ENCODE measurements at regions not wholly inside any gene's neighbourhood (a gene's known extent, or its start where the extent isn't known, plus 50 kb on each side); places are given as distances from the start of the nearest gene placed in this dataset.

DNA sequence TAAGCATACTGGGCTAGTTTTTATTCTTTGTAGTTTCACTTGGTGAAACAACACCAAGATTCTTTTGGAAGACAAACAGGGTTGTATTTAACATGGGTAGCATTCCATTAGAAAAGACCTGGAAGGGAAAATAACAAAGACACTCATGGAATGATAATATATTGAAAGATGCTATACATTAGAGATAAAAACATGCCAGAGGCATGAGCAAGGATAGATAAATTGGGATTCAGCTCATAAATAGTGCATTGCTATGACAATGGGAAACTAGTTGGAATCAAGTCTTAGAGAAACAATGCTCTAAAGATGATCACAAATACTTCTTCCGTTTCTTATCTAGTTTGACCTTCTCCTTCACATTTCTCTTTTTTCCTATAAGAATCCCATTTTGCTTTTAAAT, 677.4 kb downstream of the ZNF385D start:
- Histone ChIP-seq H3K9ac (ENCODE audit: insufficient read depth, low read length, poor library complexity, severe bottlenecking) (no peak overlapping the region), H3K9me3 (replicated peaks in 1 of 2; ENCODE audit: control insufficient read depth in 1 of 2, insufficient read depth in 1 of 2, low read length in 2 of 2) (peaks cover 4 to 6% of the 10 kb centered on the region in 2 donors), H2AFZ (ENCODE audit: insufficient read depth, low read depth, low read length, poor library complexity, severe bottlenecking) (no peak overlapping the region), H4K20me1 (ENCODE audit: insufficient read depth, low read length) (no peaks in the 10 kb centered on the region), H3K4me2 (replicated peaks; ENCODE audit: extremely low read depth, low read length, poor library complexity, severe bottlenecking) (no peak overlapping the region), H3K4me3 (replicated peaks in 1 of 3; ENCODE audit: low read depth in 2 of 3, low read length in 3 of 3) (no peak overlapping the region), H3K79me2 (ENCODE audit: insufficient read depth, low read length) (no peaks in the 10 kb centered on the region), H3K27ac (ENCODE audit: low read depth in 1 of 2, low read length in 2 of 2) (no peak overlapping the region), H3K27me3 (ENCODE audit: control insufficient read depth in 2 of 2, insufficient read depth in 2 of 2, low read length in 2 of 2) (no peaks in the 10 kb centered on the region), H3K4me1 (ENCODE audit: control insufficient read depth in 1 of 2, insufficient read depth in 2 of 2, low read length in 2 of 2) (no peaks in the 10 kb centered on the region), H3K36me3 (replicated peaks in 1 of 2; ENCODE audit: control insufficient read depth in 1 of 2, insufficient read depth in 2 of 2, low read length in 2 of 2) (no peaks in the 10 kb centered on the region)
- no peak for DNase-seq
- intact Hi-C loops (cut with micrococcal nuclease): no loop called here
- Mint-ChIP-seq H3K4me1 (no peaks in the 10 kb centered on the region), H3K9me3 (peaks cover under 1 to 6% (median 2%) of the 10 kb centered on the region in 7 donors), H3K36me3 (no peaks in the 10 kb centered on the region), H3K27me3 (ENCODE audit: low read depth in 3 of 3) (no peaks in the 10 kb centered on the region), H3K27ac (no peak overlapping the region), H3K4me3 (no peak overlapping the region)
- TF ChIP-seq, protein P1, sequence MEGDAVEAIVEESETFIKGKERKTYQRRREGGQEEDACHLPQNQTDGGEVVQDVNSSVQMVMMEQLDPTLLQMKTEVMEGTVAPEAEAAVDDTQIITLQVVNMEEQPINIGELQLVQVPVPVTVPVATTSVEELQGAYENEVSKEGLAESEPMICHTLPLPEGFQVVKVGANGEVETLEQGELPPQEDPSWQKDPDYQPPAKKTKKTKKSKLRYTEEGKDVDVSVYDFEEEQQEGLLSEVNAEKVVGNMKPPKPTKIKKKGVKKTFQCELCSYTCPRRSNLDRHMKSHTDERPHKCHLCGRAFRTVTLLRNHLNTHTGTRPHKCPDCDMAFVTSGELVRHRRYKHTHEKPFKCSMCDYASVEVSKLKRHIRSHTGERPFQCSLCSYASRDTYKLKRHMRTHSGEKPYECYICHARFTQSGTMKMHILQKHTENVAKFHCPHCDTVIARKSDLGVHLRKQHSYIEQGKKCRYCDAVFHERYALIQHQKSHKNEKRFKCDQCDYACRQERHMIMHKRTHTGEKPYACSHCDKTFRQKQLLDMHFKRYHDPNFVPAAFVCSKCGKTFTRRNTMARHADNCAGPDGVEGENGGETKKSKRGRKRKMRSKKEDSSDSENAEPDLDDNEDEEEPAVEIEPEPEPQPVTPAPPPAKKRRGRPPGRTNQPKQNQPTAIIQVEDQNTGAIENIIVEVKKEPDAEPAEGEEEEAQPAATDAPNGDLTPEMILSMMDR (IDR thresholded peaks at IDR 0.05): no peak
- WGBS (ENCODE audit: insufficient coverage): no CpG with 5 or more reads among the region's 1 CpG

- no peak overlapping the region for H3K27ac Mint-ChIP-seq
- Histone ChIP-seq H3K79me2 (ENCODE audit: insufficient read depth, low read length) (no peaks in the 10 kb centered on the region), H3K4me1 (ENCODE audit: control insufficient read depth in 1 of 2, insufficient read depth in 2 of 2, low read length in 2 of 2) (no peaks in the 10 kb centered on the region), H3K9me3 (replicated peaks in 1 of 2; ENCODE audit: control insufficient read depth in 1 of 2, insufficient read depth in 1 of 2, low read length in 2 of 2) (peaks cover 6 to 21% of the 10 kb centered on the region in 2 donors), H3K27me3 (ENCODE audit: control insufficient read depth in 2 of 2, insufficient read depth in 2 of 2, low read length in 2 of 2) (no peaks in the 10 kb centered on the region), H3K9ac (ENCODE audit: insufficient read depth, low read length, poor library complexity, severe bottlenecking) (no peak overlapping the region), H3K27ac (ENCODE audit: low read depth in 1 of 2, low read length in 2 of 2) (no peak overlapping the region), H2AFZ (ENCODE audit: insufficient read depth, low read depth, low read length, poor library complexity, severe bottlenecking) (no peak overlapping the region), H3K4me2 (replicated peaks; ENCODE audit: extremely low read depth, low read length, poor library complexity, severe bottlenecking) (no peak overlapping the region), H3K36me3 (replicated peaks in 1 of 2; ENCODE audit: control insufficient read depth in 1 of 2, insufficient read depth in 2 of 2, low read length in 2 of 2) (no peaks in the 10 kb centered on the region), H4K20me1 (ENCODE audit: insufficient read depth, low read length) (no peaks in the 10 kb centered on the region), H3K4me3 (replicated peaks in 1 of 3; ENCODE audit: low read depth in 2 of 3, low read length in 3 of 3) (no peak overlapping the region)
- H3K36me3 Mint-ChIP-seq: no peaks in the 10 kb centered on the region
- TF ChIP-seq, protein P1 (IDR thresholded peaks at IDR 0.05): no peak
- peaks cover 0 to 19% (median 3%) of the 10 kb centered on the region in 7 donors for H3K9me3 Mint-ChIP-seq
- no peaks in the 10 kb centered on the region for H3K27me3 Mint-ChIP-seq (ENCODE audit: low read depth in 3 of 3)
- no peak for DNase-seq
- 0% methylated on average over 1 of the region's 3 CpGs for WGBS (ENCODE audit: insufficient coverage)
- no peak overlapping the region for H3K4me3 Mint-ChIP-seq
- H3K4me1 Mint-ChIP-seq: no peaks in the 10 kb centered on the region
- intact Hi-C loops (cut with micrococcal nuclease): no loop called here
These were observed 683.8 kb downstream of the ZNF385D start for GRCh38 chr3:21067031-21067813.

Measured in CD14-positive monocyte (primary cell).